GM08714 (cell line): ENCODE measurements at regions not wholly inside any gene's neighbourhood (a gene's known extent, or its start where the extent isn't known, plus 50 kb on each side); places are given as distances from the start of the nearest gene placed in this dataset.
"Not testable (repeated sequence)": the region's sequence is repeated elsewhere in the genome, so short reads cannot be mapped to it uniquely, and the experiment has no call there.

Source experiments
- H3K4me3 ChIP-seq: fragments of 200-500 bp; sonication (Bioruptor generic); 2 replicates; pipeline ENCODE4 v1.5.1; 2014; ENCODE audit warnings: mild to moderate bottlenecking, low read length, inconsistent platforms
- ZNF274 ChIP-seq: IDR thresholded peaks from 2 replicates; pipeline ENCODE4 v1.6.1; 2012; ENCODE audit warnings: mild to moderate bottlenecking, low read depth, low read length

DNA sequence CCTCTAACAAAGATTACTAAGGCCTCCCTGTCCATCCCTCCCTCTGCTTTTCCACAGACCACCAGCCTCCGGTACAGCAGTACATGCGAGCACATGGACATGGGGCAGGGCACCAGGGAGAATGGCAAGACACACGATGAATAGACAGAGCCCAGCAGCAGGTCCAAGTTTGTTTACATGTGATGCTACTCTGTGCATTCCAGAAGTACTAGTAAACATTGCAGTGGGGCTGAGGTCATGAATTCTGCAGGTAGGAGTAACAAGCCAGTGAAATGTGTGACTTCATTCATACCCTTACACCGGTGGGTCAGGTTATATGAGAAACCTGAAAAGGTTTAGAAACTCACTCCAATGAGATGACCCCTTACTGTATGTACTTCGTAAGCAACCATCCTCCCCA is 205.7 kb downstream of the BCL11A start:
- no peak for TF ChIP-seq ZNF274

DNA sequence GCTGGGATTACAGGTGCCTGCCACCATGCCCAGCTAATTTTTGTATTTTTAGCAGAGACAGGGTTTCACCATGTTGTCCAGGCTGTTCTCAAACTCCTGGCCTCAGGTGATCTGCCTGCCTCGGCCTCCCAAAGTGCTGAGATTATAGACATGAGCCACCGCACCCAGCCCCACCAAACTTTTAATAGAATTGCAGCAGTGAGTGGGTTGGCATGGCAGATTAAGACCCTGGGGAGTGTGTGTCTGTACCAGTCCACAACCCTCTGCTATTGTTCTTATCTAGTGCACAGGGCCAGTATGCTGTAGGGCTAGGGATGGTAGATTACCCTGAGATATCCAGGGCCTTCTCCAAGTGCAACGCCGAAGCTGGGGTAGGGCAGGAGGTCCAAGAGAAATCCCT is 211.0 kb downstream of the BCL11A start:
- not testable (repeated sequence) for H3K4me3 ChIP-seq

More for the DNA sequence above, 205.7 kb downstream of the BCL11A start:
- H3K4me3 ChIP-seq: no peak overlapping the region

- no peak for TF ChIP-seq ZNF274
- H3K4me3 ChIP-seq: no peak overlapping the region
Measured at GRCh38 chr2:60341151-60341550, 212.3 kb downstream of the BCL11A start.

GRCh38 chr2:60339286-60339685 is 214.2 kb downstream of the BCL11A start:
- no peak overlapping the region for H3K4me3 ChIP-seq
- no peak for TF ChIP-seq ZNF274

GRCh38 chr2:60337142-60337497 is 216.3 kb downstream of the BCL11A start:
- H3K4me3 ChIP-seq: no peak overlapping the region
- no peak for TF ChIP-seq ZNF274

GRCh38 chr2:60336442-60337141 is 216.9 kb downstream of the BCL11A start:
- H3K4me3 ChIP-seq: no peak overlapping the region
- no peak for TF ChIP-seq ZNF274

DNA sequence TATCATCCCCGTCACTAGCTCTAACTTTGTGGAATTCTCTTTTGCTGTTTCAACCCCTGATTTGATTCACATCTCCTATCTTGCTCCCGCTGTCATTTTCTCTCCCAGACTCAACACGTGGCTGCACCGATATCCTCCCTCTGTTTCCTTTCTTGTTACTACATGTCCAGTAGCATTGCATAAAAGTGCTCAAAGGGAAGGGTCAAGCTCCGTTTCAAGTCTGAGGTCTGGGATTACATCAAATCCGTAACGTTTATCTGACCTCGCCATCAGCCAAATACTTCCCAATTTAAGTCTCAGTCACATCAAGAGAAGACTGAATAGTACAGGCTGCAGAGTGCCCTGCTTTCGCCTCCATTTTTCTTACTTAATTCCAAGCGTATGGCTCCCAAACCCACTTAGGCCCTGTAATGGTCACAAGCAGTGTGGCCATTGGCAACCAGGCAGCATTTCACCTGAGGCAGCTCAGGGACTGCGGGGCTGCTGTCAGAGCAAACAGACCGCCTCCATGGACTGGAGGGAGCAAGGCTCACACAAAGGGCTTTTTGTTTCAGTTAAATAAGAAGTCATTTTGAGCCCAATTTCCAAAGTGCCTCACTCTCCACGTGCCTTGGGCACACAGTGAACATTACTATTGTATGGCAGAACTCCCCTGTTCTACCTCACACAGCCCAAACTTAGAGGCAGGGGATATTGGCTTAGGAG is 217.8 kb downstream of the BCL11A start:
- H3K4me3 ChIP-seq: no peak overlapping the region
- TF ChIP-seq ZNF274: no peak

- no peak overlapping the region for H3K4me3 ChIP-seq
- TF ChIP-seq ZNF274: no peak
Measured at GRCh38 chr2:60334610-60335009, 218.8 kb downstream of the BCL11A start.

DNA sequence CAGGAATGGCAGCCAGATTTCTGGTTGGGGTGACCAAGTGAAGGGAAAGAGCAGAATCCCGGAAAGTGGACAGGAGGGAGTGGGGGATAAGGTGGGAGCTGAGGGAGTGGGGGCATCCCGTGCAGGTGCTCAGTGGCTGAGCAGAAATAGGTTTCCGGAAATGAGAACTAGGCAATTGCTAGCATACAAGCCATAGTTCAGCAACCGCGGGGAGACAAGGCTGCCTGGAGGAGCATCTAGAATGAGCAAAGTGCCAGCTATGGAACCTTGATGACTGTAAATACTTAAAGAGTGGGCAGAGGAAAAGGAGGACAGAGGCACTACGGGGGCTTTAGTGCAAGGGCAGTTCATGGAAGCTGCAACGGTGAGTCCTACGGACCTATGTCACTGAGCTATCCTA is 220.2 kb downstream of the BCL11A start:
- TF ChIP-seq ZNF274: no peak
- no peak overlapping the region for H3K4me3 ChIP-seq

GRCh38 chr2:60331115-60331809 is 222.2 kb downstream of the BCL11A start:
- TF ChIP-seq ZNF274: no peak
- H3K4me3 ChIP-seq: no peak overlapping the region

DNA sequence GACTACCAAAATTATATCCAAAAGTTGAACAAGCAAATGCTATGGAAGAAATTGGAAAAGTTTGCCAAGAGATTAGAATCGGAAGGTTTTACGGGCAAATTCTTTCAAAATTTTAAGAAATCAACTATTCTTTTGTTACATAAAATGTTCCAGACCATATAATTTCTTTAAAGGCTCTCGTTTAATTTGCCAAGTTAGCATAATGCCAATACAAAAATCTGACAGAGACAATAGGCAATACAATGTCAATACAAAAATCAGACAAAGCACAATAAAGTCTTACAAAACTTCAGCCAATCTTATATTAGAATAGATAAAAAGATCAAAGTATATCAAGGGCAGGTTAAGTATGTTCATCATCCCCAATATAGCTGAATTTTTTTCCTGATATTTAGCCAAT is 224.2 kb downstream of the BCL11A start:
- TF ChIP-seq ZNF274: no peak
- no peak overlapping the region for H3K4me3 ChIP-seq

DNA sequence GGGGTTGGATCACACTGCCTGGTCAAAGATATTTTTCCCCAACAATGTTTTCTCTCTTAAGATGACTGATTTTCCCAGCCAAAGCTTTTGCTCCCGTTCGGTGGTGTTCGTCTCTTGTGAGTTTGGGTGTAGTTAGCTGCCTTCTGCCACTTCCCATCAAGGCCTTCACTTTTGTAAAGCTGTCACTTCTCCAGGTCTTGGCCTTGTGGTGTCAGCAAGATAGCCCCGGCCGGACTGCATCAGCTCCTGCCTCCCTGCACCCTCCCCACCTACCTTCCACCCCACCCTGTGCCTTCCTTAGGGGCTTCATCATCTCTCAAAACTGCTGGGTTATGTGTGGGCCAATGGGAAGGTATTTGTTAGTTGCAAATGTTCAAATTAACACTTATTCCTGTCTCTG is 228.9 kb downstream of the BCL11A start:
- TF ChIP-seq ZNF274: no peak
- H3K4me3 ChIP-seq: no peak overlapping the region

DNA sequence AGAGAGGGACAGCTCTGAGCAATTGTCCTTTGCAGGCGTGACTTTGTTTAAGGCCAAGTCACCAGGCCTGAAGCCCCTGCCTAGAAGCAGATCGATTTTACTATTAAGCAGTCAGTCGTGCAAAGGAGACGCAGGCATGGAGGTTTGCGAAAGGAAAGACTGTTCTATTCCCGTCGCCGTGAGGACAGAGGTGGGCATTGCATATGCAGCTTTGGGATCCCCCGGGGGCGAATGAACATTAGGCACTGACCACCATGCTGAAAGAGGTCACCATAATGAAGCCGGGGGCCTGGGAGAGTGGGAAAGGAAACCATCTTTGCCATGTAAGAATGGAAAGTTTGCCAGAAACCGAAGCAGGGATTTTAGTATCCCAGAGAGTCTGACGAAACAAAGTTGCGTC is 231.6 kb downstream of the BCL11A start:
- TF ChIP-seq ZNF274: no peak

DNA sequence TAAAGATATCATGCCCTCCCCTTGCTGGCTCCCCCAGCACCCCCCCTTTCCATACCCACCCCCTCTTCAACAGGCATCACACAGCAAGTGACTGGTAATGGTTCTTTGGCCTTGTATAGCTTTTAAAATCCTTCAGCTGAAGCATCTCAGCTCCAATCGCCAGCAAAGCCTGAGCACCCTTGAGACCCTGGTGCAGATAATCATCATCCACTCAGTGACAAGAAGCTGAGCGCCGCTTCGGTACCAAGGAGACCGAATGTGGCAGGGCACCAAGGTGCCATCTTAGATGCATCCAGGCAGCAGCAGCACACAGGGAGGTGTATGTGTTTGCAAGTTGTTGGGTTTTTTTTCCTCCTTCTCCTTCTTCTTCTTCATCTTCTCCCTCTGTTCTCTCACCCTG is 232.7 kb downstream of the BCL11A start:
- H3K4me3 ChIP-seq: no peak overlapping the region
- no peak for TF ChIP-seq ZNF274

More for the DNA sequence above, 231.6 kb downstream of the BCL11A start:
- H3K4me3 ChIP-seq: no peak overlapping the region

DNA sequence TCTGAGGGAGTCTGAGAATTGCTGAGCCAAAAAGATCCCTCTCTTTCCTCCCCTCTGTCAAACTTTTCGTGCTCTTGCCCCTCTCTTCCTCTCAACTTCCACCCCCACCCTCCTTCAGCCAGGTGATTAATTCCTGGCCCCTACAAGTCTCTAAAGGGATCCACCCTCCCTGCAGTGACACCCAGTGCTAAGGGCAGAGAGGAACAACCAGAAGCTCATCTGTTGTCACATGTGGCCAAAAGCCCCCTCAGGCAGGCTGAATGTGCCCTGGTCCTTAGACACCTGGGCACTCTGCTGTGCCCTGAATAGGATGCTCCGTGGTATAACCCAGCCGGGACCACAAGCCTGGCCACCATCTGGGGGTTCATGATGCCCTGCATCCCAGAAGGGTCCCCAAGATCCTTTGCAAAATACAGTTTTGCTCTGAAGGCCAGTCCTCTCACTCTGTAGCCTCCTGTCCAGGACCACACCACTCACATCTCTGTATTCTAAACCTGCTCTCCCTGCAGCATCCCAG is 234.4 kb downstream of the BCL11A start:
- no peak overlapping the region for H3K4me3 ChIP-seq
- TF ChIP-seq ZNF274: no peak
